ELF-1 (cell line): ENCODE measurements at regions not wholly inside any gene's neighbourhood (a gene's known extent, or its start where the extent isn't known, plus 50 kb on each side); places are given as distances from the start of the nearest gene placed in this dataset.

Experiments
- DNase-seq: peaks from one replicate; pipeline ENCODE4 v3.0.0-alpha.2; 2016; ENCODE audit warnings: low read depth, low spot score

DNA sequence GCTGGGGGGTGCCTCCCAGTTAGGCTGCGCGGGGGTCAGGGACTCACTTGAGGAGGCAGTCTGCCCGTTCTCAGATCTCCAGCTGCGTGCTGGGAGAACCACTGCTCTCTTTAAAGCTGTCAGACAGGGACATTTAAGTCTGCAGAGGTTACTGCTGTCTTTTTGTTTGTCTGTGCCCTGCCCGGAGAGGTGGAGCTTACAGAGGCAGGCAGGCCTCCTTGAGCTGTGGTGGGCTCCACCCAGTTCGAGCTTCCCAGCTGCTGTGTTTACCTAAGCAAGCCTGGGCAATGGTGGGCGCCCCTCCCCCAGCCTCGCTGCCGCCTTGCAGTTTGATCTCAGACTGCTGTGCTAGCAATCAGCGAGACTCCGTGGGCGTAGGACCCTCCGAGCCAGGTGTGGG lies 584.2 kb upstream of the SLC39A10 start:
- DNase-seq: peak; percentile 56

DNA sequence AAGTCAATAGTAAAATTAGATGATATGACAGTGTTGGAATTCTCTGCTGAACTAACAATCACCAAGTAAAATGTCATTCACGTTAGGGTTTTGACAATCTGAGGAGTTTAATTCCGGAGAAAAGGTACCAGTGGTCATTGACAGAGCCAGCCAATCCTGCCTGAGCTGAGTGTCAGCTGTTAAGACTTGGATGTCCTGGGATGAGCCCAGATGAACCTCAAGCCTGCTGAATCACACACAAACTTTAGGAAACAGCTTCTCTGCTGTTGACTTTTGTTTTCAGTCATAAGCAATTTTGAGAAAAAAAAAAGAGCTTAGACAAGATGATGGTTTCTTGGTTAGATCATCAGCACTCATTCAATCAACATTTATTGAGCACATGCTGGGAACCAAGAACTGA lies 600.0 kb upstream of the SLC39A10 start:
- DNase-seq: no peak

DNA sequence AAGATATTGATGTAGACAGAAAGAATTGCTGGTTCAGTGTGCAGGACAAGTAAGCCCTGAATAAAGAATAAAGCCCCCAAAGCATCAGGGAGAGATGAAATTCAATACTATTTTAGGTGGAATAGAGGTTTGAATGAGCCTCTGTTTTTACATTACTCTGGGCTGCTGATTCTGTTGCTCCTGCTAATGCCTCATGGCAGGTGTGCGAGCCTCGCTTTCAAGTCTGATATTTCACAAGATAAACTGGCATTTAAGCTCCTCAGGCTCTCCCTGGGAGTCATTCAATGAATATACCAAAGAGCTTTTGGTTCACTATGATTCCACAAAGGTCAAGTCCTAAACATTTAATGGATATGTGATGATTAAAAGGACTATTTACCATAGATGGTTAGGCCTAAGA lies 601.0 kb upstream of the SLC39A10 start:
- no peak for DNase-seq

DNA sequence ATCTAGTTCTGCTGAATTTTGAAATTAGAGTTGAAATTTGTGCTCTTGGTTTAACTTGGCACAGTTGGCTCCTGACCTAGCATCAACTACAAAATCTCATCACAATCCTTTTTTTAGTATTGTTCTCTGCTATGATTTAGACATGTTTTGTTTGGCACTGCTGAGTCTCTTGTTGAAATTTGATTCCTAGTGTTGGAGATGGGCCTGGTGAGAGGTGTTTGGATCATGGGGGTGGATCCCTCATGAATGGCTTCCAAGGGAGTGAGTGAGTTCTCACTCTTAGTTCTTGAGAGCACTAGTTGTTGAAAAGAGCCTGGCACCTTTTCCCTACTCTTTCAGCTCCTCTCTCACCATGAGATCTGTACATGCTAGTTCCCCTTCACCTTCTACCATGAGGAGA lies 605.6 kb upstream of the SLC39A10 start:
- no peak for DNase-seq

- no peak for DNase-seq
These were observed 607.5 kb upstream of the SLC39A10 start for GRCh38 chr2:195049372-195050031.

- no peak for DNase-seq
These were observed 609.1 kb upstream of the SLC39A10 start for GRCh38 chr2:195047955-195048354.

DNA sequence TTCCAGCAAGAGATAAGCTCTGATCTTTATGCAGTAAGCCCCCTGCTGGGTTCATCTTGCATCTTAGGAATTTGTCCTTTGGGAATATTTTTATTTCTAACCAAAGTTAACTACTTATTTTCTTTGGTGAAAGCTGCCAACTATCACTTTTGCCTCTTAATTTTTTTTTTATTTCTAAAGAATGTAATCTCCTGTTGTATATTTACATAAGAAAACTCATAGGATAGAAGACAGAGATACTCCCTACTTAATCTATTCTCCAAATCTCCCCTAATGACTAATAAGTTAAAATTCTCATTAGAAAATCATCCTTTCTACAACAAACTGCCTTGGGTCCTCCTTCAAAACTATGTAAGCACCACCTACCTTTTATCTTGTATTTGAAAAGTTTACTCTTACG lies 612.2 kb upstream of the SLC39A10 start:
- no peak for DNase-seq

DNA sequence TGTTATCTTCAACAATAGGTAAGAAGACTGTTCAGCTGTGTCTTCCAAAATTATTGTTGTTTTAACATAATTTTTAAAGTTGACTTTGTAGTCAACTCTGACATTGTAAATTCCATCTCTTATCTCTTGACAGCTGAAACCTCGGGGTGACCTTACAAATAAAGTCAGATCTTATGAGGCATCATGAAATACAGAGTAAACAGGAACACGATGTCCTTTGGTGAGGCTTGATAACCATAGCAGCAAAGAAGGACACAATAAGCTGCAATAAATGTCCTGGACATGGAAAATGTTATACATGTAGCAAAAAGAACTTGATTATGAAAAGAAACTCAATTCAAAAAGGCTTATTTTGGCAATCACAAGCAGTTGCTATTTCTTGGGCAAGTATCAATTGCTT lies 618.9 kb upstream of the SLC39A10 start:
- DNase-seq: no peak

GRCh38 chr2:195037045-195037444 lies 620.0 kb upstream of the SLC39A10 start:
- no peak for DNase-seq

DNA sequence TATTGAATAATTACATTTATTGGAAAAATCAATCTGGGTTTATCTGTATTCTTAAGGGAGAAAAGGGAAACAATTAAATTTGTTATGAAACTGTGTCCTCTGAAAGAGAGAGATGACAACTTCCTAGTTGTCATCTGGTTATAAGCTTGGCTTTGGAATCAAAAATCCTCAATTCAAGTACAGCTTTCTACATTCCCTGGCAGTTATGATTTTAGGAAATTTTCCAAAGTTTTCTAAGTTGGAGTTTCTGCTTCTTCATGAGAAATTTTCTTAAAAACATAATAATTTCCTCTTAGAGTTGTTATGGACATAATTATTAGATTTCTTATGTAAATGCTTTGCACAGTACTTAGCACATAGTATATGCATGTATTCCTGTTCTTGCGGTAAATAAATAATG lies 625.6 kb upstream of the SLC39A10 start:
- DNase-seq: no peak

GRCh38 chr2:195029804-195030654 lies 627.0 kb upstream of the SLC39A10 start:
- DNase-seq: no peak

GRCh38 chr2:195027947-195028346 lies 629.1 kb upstream of the SLC39A10 start:
- no peak for DNase-seq

DNA sequence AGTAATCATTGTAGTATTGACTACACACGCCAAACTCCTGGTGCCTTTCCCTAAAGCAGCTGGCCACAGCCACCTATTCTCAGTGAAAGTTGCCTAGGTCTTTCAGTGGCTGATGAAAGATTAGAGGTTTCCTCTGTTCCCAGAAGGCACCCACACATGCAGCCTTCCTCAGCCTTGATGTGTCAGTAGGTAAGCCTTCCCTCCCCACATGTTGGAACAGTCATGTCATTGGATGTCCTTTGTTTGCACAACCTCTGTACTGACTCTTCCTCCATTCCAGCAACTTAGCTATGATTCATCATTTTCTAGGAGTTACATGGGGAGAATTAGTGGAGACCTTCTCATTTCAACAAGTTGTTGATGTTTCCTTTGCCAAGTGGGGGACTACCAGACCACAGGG lies 630.8 kb upstream of the SLC39A10 start:
- no peak for DNase-seq

- no peak for DNase-seq
These were observed 634.6 kb upstream of the SLC39A10 start for GRCh38 chr2:195022508-195022830.

- no peak for DNase-seq
These were observed 635.1 kb upstream of the SLC39A10 start for GRCh38 chr2:195021711-195022507.

DNA sequence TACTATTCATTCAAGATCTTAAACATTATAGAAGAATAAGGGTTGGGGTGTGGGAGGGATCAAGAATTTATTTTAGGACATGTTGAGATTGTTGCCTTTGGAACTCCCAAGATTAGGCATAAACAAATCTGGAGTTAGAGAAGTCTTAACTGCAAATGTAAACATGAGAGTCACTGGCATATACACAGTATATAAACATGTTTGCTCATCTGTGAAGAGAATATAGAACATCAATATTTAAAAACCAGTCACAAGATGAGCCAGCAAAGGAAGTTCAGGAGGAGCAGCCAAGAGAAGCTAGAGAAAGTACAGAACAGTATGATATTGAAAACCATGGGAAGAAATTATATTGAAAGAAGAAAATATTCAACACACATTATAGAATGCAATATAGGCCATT lies 638.6 kb upstream of the SLC39A10 start:
- DNase-seq: no peak

- no peak for DNase-seq
These were observed 639.1 kb upstream of the SLC39A10 start for GRCh38 chr2:195017890-195018289.

DNA sequence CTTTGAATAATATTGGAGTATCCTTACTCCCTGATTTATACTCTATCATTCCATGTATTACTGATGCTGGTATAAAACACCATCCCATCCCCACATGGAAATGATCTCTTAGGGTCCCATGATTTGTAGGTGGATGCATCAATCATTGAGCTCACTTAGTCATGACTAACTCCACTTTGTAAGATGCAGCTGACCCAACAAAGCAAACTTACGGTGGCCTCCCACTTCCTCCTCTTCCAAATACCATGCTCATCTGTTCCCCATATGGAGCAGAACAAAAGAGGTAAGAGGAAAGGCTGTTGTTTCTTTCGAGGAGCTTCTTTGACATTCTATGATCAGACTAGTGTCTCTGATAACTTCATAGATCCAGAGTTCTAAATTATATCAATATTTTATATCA lies 640.2 kb upstream of the SLC39A10 start:
- DNase-seq: no peak

GRCh38 chr2:195009202-195009601 lies 647.8 kb upstream of the SLC39A10 start:
- no peak for DNase-seq

DNA sequence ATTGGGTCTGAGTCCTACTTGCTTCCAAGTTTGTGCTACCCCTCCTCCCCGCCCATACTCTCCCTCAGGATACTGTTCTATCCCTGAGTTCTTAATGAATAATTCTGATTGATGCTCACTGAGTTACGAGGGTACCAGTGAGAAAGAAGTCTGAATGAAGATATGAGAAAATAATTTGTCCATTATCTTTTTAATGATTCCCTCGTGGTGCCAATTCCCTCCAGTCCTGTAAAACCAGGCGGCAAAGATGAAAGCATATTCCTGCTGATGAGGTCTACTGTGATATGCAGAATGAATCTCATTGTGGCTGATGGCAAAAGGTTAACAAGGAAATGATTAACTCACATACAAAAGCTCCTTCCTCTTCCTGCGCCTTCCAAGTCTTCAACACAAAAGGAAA lies 650.2 kb upstream of the SLC39A10 start:
- no peak for DNase-seq

- DNase-seq: no peak
These were observed 653.0 kb upstream of the SLC39A10 start for GRCh38 chr2:195003881-195004471.

GRCh38 chr2:195001924-195002323 lies 655.1 kb upstream of the SLC39A10 start:
- no peak for DNase-seq
